GM18867 (cell line): ENCODE measurements at regions not wholly inside any gene's neighbourhood (a gene's known extent, or its start where the extent isn't known, plus 50 kb on each side); places are given as distances from the start of the nearest gene placed in this dataset.

Experiments
- ATAC-seq: cut with Tn5 transposase; IDR thresholded peaks from one replicate; pipeline ENCODE4 v1.9.1; 2021; ENCODE audit warnings: mild to moderate bottlenecking, moderate library complexity; ENCODE audit not compliant: unreplicated experiment

GRCh38 chr2:137823196-137823595, 141.1 kb upstream of the HNMT start:
- no peak for ATAC-seq

GRCh38 chr2:137824501-137824900, 139.8 kb upstream of the HNMT start:
- ATAC-seq = no peak

- ATAC-seq = peak; percentile 99
Observed at GRCh38 chr2:137826373-137827372, 137.6 kb upstream of the HNMT start.

GRCh38 chr2:137828624-137829023, 135.6 kb upstream of the HNMT start:
- no peak for ATAC-seq

- no peak for ATAC-seq
Observed at GRCh38 chr2:137829251-137829650, 135.0 kb upstream of the HNMT start.

GRCh38 chr2:137834760-137835379, 129.4 kb upstream of the HNMT start:
- no peak for ATAC-seq

- ATAC-seq = no peak
Observed at GRCh38 chr2:137836671-137837070, 127.6 kb upstream of the HNMT start.

GRCh38 chr2:137837830-137838229, 126.4 kb upstream of the HNMT start:
- ATAC-seq = no peak

GRCh38 chr2:137838255-137839092, 125.8 kb upstream of the HNMT start:
- ATAC-seq = peak; percentile 59

- no peak for ATAC-seq
Observed at GRCh38 chr2:137842430-137842829, 121.8 kb upstream of the HNMT start.

- no peak for ATAC-seq
Observed at GRCh38 chr2:137842952-137843351, 121.3 kb upstream of the HNMT start.

GRCh38 chr2:137845422-137845821, 118.9 kb upstream of the HNMT start:
- no peak for ATAC-seq

- no peak for ATAC-seq
Observed at GRCh38 chr2:137846993-137847392, 117.3 kb upstream of the HNMT start.

GRCh38 chr2:137847443-137847842, 116.8 kb upstream of the HNMT start:
- ATAC-seq = no peak

GRCh38 chr2:137857881-137858280, 106.4 kb upstream of the HNMT start:
- no peak for ATAC-seq

- ATAC-seq = no peak
Observed at GRCh38 chr2:137862651-137863050, 101.6 kb upstream of the HNMT start.

GRCh38 chr2:137865954-137866540, 98.2 kb upstream of the HNMT start:
- ATAC-seq = peak; percentile 74

- ATAC-seq = peak; percentile 71
Observed at GRCh38 chr2:137870682-137871081, 93.6 kb upstream of the HNMT start.

- ATAC-seq = no peak
Observed at GRCh38 chr2:137872577-137872976, 91.7 kb upstream of the HNMT start.

- no peak for ATAC-seq
Observed at GRCh38 chr2:137873536-137874244, 90.6 kb upstream of the HNMT start.
